Activated naive CD8-positive, alpha-beta T cell treated with anti-CD3 and anti-CD28 coated beads, Interleukin-2, amount 10 ng/mL, durations not matched to agents 7 days and 5 days (primary cell): ENCODE measurements at regions not wholly inside any gene's neighbourhood (a gene's known extent, or its start where the extent isn't known, plus 50 kb on each side); places are given as distances from the start of the nearest gene placed in this dataset.

Experiments used
- ATAC-seq: fragments of 150-1000 bp; cut with Tn5 transposase; one replicate; pipeline ENCODE4 v1.10.0; 2021; ENCODE audit warnings: low read depth, moderate library complexity
- POLR2A ChIA-PET: fragments of 350-600 bp; sonication (Branson Sonifier 250); formaldehyde crosslinking; loops from one replicate; lab custom pipeline; 2021; ENCODE audit warnings: antibody characterized with exemption; lab: Charles Lee
- DNase-seq: peaks from one replicate; pipeline ENCODE4 v3.0.0; 2021
- H3K27ac Mint-ChIP-seq: one replicate; pipeline ENCODE4 v1.8.0; 2022; ENCODE audit warnings: mild to moderate bottlenecking, mixed read lengths
- H3K27me3 Mint-ChIP-seq: one replicate; pipeline ENCODE4 v1.8.0; 2022; ENCODE audit warnings: mild to moderate bottlenecking, moderate library complexity, mixed read lengths
- H3K36me3 Mint-ChIP-seq: one replicate; pipeline ENCODE4 v1.8.0; 2021; ENCODE audit warnings: mild to moderate bottlenecking, mixed read lengths
- H3K4me1 Mint-ChIP-seq: one replicate; pipeline ENCODE4 v1.8.0; 2021; ENCODE audit warnings: mixed read lengths
- H3K4me3 Mint-ChIP-seq: one replicate; pipeline ENCODE4 v1.8.0; 2022; ENCODE audit warnings: mild to moderate bottlenecking, moderate library complexity, mixed read lengths
- H3K9me3 Mint-ChIP-seq: one replicate; pipeline ENCODE4 v1.8.0; 2021; ENCODE audit warnings: mixed read lengths

GRCh38 chr4:153940916-153941315 lies 152.0 kb upstream of the SFRP2 start:
- Mint-ChIP-seq H3K27ac (no peak overlapping the region), H3K36me3 (peaks cover 1% of the 10 kb centered on the region), H3K4me1 (no peaks in the 10 kb centered on the region), H3K4me3 (no peak overlapping the region), H3K9me3 (peaks cover 6% of the 10 kb centered on the region), H3K27me3 (peaks cover 16% of the 10 kb centered on the region)
- DNase-seq, result no peak
- ATAC-seq, result no peak
- POLR2A ChIA-PET, result no interaction called here

- no peak overlapping the region for H3K4me3 Mint-ChIP-seq
- no peak overlapping the region for H3K27ac Mint-ChIP-seq
- POLR2A ChIA-PET, result no interaction called here
- H3K36me3 Mint-ChIP-seq, result no peaks in the 10 kb centered on the region
- peaks cover 16% of the 10 kb centered on the region for H3K27me3 Mint-ChIP-seq
- no peak for ATAC-seq
- no peaks in the 10 kb centered on the region for H3K4me1 Mint-ChIP-seq
- DNase-seq, result no peak
- peaks cover 2% of the 10 kb centered on the region for H3K9me3 Mint-ChIP-seq
Observed at GRCh38 chr4:153939570-153939969, 150.7 kb upstream of the SFRP2 start.

GRCh38 chr4:153938994-153939393 lies 150.1 kb upstream of the SFRP2 start:
- peaks cover 14% of the 10 kb centered on the region for H3K27me3 Mint-ChIP-seq
- DNase-seq (no peak), ATAC-seq (no peak)
- H3K4me1 Mint-ChIP-seq, result no peaks in the 10 kb centered on the region
- H3K27ac Mint-ChIP-seq, result no peak overlapping the region
- no peak overlapping the region for H3K4me3 Mint-ChIP-seq
- H3K9me3 Mint-ChIP-seq, result peaks cover 2% of the 10 kb centered on the region
- POLR2A ChIA-PET, result no interaction called here
- no peaks in the 10 kb centered on the region for H3K36me3 Mint-ChIP-seq

- H3K27ac Mint-ChIP-seq, result no peak overlapping the region
- no peak for ATAC-seq
Observed at GRCh38 chr4:153937289-153937688, 148.4 kb upstream of the SFRP2 start.

GRCh38 chr4:153936121-153936520 lies 147.2 kb upstream of the SFRP2 start:
- Mint-ChIP-seq H3K9me3 (peaks cover 2% of the 10 kb centered on the region), H3K27ac (no peak overlapping the region), H3K27me3 (peaks cover 14% of the 10 kb centered on the region), H3K36me3 (no peaks in the 10 kb centered on the region), H3K4me3 (no peak overlapping the region), H3K4me1 (no peaks in the 10 kb centered on the region)
- DNase-seq (no peak), ATAC-seq (no peak)
- POLR2A ChIA-PET, result no interaction called here

More at GRCh38 chr4:153937289-153937688, 148.4 kb upstream of the SFRP2 start:
- Mint-ChIP-seq H3K4me3 (no peak overlapping the region), H3K27me3 (peaks cover 11% of the 10 kb centered on the region), H3K36me3 (no peaks in the 10 kb centered on the region), H3K9me3 (peaks cover 2% of the 10 kb centered on the region), H3K4me1 (no peaks in the 10 kb centered on the region)
- no peak for DNase-seq
- POLR2A ChIA-PET, result no interaction called here

- Mint-ChIP-seq H3K27ac (no peak overlapping the region), H3K36me3 (no peaks in the 10 kb centered on the region), H3K27me3 (peaks cover 14% of the 10 kb centered on the region), H3K4me1 (no peaks in the 10 kb centered on the region), H3K9me3 (peaks cover 2% of the 10 kb centered on the region), H3K4me3 (no peak overlapping the region)
- POLR2A ChIA-PET, result no interaction called here
- DNase-seq (no peak), ATAC-seq (no peak)
Observed at GRCh38 chr4:153934688-153935017, 145.8 kb upstream of the SFRP2 start.

- no peaks in the 10 kb centered on the region for H3K36me3 Mint-ChIP-seq
- no peaks in the 10 kb centered on the region for H3K4me1 Mint-ChIP-seq
- DNase-seq (no peak), ATAC-seq (no peak)
- peaks cover 16% of the 10 kb centered on the region for H3K27me3 Mint-ChIP-seq
- no peak overlapping the region for H3K4me3 Mint-ChIP-seq
- no peak overlapping the region for H3K27ac Mint-ChIP-seq
- H3K9me3 Mint-ChIP-seq, result peaks cover 2% of the 10 kb centered on the region
- POLR2A ChIA-PET, result no interaction called here
Observed at GRCh38 chr4:153933915-153934687, 145.2 kb upstream of the SFRP2 start.

- no peak for ATAC-seq
- Mint-ChIP-seq H3K36me3 (no peaks in the 10 kb centered on the region), H3K27me3 (peaks cover 23% of the 10 kb centered on the region), H3K4me1 (no peaks in the 10 kb centered on the region), H3K9me3 (no peaks in the 10 kb centered on the region), H3K27ac (no peak overlapping the region), H3K4me3 (no peak overlapping the region)
- no peak for DNase-seq
- POLR2A ChIA-PET, result no interaction called here
Observed at GRCh38 chr4:153931804-153932203, 142.9 kb upstream of the SFRP2 start.

- no peak for DNase-seq
- Mint-ChIP-seq H3K36me3 (no peaks in the 10 kb centered on the region), H3K27ac (no peak overlapping the region), H3K9me3 (no peaks in the 10 kb centered on the region), H3K4me3 (no peak overlapping the region), H3K4me1 (no peaks in the 10 kb centered on the region), H3K27me3 (peaks cover 23% of the 10 kb centered on the region)
- POLR2A ChIA-PET, result no interaction called here
- no peak for ATAC-seq
Observed at GRCh38 chr4:153929675-153930074, 140.8 kb upstream of the SFRP2 start.

GRCh38 chr4:153927451-153927850 lies 138.6 kb upstream of the SFRP2 start:
- H3K27me3 Mint-ChIP-seq, result peaks cover 23% of the 10 kb centered on the region
- POLR2A ChIA-PET, result no interaction called here
- no peaks in the 10 kb centered on the region for H3K36me3 Mint-ChIP-seq
- H3K4me1 Mint-ChIP-seq, result no peaks in the 10 kb centered on the region
- H3K9me3 Mint-ChIP-seq, result no peaks in the 10 kb centered on the region
- H3K27ac Mint-ChIP-seq, result no peak overlapping the region
- DNase-seq (no peak), ATAC-seq (no peak)
- no peak overlapping the region for H3K4me3 Mint-ChIP-seq

GRCh38 chr4:153922148-153922547 lies 133.3 kb upstream of the SFRP2 start:
- H3K27me3 Mint-ChIP-seq, result peaks cover 16% of the 10 kb centered on the region
- no peaks in the 10 kb centered on the region for H3K36me3 Mint-ChIP-seq
- H3K9me3 Mint-ChIP-seq, result no peaks in the 10 kb centered on the region
- no peak overlapping the region for H3K27ac Mint-ChIP-seq
- no peak overlapping the region for H3K4me3 Mint-ChIP-seq
- DNase-seq (no peak), ATAC-seq (no peak)
- H3K4me1 Mint-ChIP-seq, result no peaks in the 10 kb centered on the region
- POLR2A ChIA-PET, result no interaction called here

- Mint-ChIP-seq H3K4me3 (no peak overlapping the region), H3K27me3 (peaks cover 16% of the 10 kb centered on the region), H3K36me3 (no peaks in the 10 kb centered on the region), H3K9me3 (no peaks in the 10 kb centered on the region), H3K27ac (no peak overlapping the region), H3K4me1 (peaks cover 5% of the 10 kb centered on the region)
- POLR2A ChIA-PET, result no interaction called here
- no peak for DNase-seq
- no peak for ATAC-seq
Observed at GRCh38 chr4:153919667-153920066, 130.8 kb upstream of the SFRP2 start.

GRCh38 chr4:153916273-153916755 lies 127.4 kb upstream of the SFRP2 start:
- Mint-ChIP-seq H3K4me3 (no peak overlapping the region), H3K36me3 (peaks cover 4% of the 10 kb centered on the region), H3K27me3 (peaks cover 35% of the 10 kb centered on the region), H3K4me1 (peaks cover 5% of the 10 kb centered on the region), H3K27ac (no peak overlapping the region), H3K9me3 (peaks cover 2% of the 10 kb centered on the region)
- POLR2A ChIA-PET, result no interaction called here
- ATAC-seq (peak; percentile 83), DNase-seq (peak; percentile 29)

- Mint-ChIP-seq H3K27ac (no peak overlapping the region), H3K9me3 (peaks cover 2% of the 10 kb centered on the region), H3K36me3 (peaks cover 4% of the 10 kb centered on the region), H3K4me3 (no peak overlapping the region), H3K4me1 (peaks cover 5% of the 10 kb centered on the region), H3K27me3 (peaks cover 26% of the 10 kb centered on the region)
- ATAC-seq, result no peak
- POLR2A ChIA-PET, result no interaction called here
- no peak for DNase-seq
Observed at GRCh38 chr4:153912301-153912700, 123.4 kb upstream of the SFRP2 start.
